Keratinocyte (primary cell): ENCODE measurements at regions not wholly inside any gene's neighbourhood (a gene's known extent, or its start where the extent isn't known, plus 50 kb on each side); places are given as distances from the start of the nearest gene placed in this dataset.

ENCODE experiments used
- DNase-seq: peaks from one replicate; pipeline ENCODE4 v3.0.0-alpha.2; 2011; ENCODE audit warnings: low read depth, missing footprints, low spot score
- FAIRE-seq: peaks from 2 replicates; lab custom pipeline; 2011; peaks lifted over from hg19 to GRCh38; lab: Jason Lieb, UNC
- H2AFZ ChIP-seq: 2 replicates; pipeline ENCODE4 v1.6.0; 2012; ENCODE audit warnings: low read length, control low read depth, inconsistent platforms; ENCODE audit not compliant: control insufficient read depth
- H3K27ac ChIP-seq: 2 replicates; pipeline ENCODE4 v1.5.1; 2011; ENCODE audit warnings: low read length; ENCODE audit not compliant: control insufficient read depth, insufficient read depth
- H3K27me3 ChIP-seq: 3 replicates; pipeline ENCODE4 v1.6.0; 2011; ENCODE audit warnings: low read length; ENCODE audit not compliant: control insufficient read depth, insufficient read depth; ENCODE audit errors: extremely low read depth
- H3K36me3 ChIP-seq, 2 experiments: 2 replicates in 1 of 2; 3 replicates in 1 of 2; pipeline ENCODE4 v1.5.1; 2011; ENCODE audit warnings: low read length in 2 of 2, mild to moderate bottlenecking in 1 of 2; ENCODE audit not compliant: control insufficient read depth in 2 of 2, insufficient read depth in 2 of 2; ENCODE audit errors: extremely low read depth in 1 of 2
- H3K4me1 ChIP-seq: 3 replicates; pipeline ENCODE4 v1.5.1; 2011; ENCODE audit warnings: low read length; ENCODE audit not compliant: control insufficient read depth, insufficient read depth; ENCODE audit errors: extremely low read depth
- H3K4me2 ChIP-seq: 3 replicates; pipeline ENCODE4 v1.6.0; 2011; ENCODE audit warnings: low read depth, low read length; ENCODE audit not compliant: control insufficient read depth, insufficient read depth; ENCODE audit errors: extremely low read depth
- H3K4me3 ChIP-seq, 3 experiments: fragments of 200-600 bp in 1 of 3; sonication (generic) in 1 of 3; 2 replicates in 2 of 3; 3 replicates in 1 of 3; pipeline ENCODE4 v1.5.1; 2011 to 2016; ENCODE audit warnings: low read length in 3 of 3, mild to moderate bottlenecking in 3 of 3, control low read depth in 2 of 3, inconsistent platforms in 1 of 3, low read depth in 1 of 3, mixed read lengths in 1 of 3, mixed run types in 1 of 3, moderate library complexity in 1 of 3; ENCODE audit not compliant: control insufficient read depth in 2 of 3, insufficient read depth in 2 of 3; ENCODE audit errors: extremely low read depth in 1 of 3
- H3K79me2 ChIP-seq: 2 replicates; pipeline ENCODE4 v1.6.0; 2012; ENCODE audit warnings: low read length; ENCODE audit not compliant: control insufficient read depth, insufficient read depth
- H3K9ac ChIP-seq: 3 replicates; pipeline ENCODE4 v1.6.0; 2011; ENCODE audit warnings: low read length; ENCODE audit not compliant: control insufficient read depth, insufficient read depth; ENCODE audit errors: extremely low read depth
- H3K9me1 ChIP-seq: 3 replicates; pipeline ENCODE4 v1.6.0; 2011; ENCODE audit warnings: low read length; ENCODE audit not compliant: control insufficient read depth, insufficient read depth; ENCODE audit errors: extremely low read depth
- H3K9me3 ChIP-seq: 2 replicates; pipeline ENCODE4 v1.5.1; 2012; ENCODE audit warnings: low read depth, low read length; ENCODE audit not compliant: control insufficient read depth
- H4K20me1 ChIP-seq: 3 replicates; pipeline ENCODE4 v1.6.0; 2011; ENCODE audit warnings: low read length; ENCODE audit not compliant: control insufficient read depth, insufficient read depth; ENCODE audit errors: extremely low read depth
- EZH2 ChIP-seq: IDR thresholded peaks from one replicate; pipeline ENCODE4 v1.6.1; 2012; ENCODE audit warnings: inconsistent platforms, mild to moderate bottlenecking, low read length, moderate library complexity
- dilution Hi-C: fragments of 300-500 bp; cut with MboI; formaldehyde crosslinking; loops from one replicate; pipeline ENCODE4 v1.7.0; 2020; ENCODE audit warnings: low sequenced_read_pairs; ENCODE audit not compliant: extremely low pct_ligation_motif_present
- TF ChIP-seq, protein P1 (sequence below), 3 experiments: IDR thresholded peaks in 1 of 3; conservative IDR thresholded peaks in 1 of 3; optimal IDR thresholded peaks in 1 of 3; 2 replicates in 2 of 3; 3 replicates in 1 of 3; pipeline versions ENCODE3 to v1.5.1; 2011; ENCODE audit warnings: low read length in 3 of 3, mild to moderate bottlenecking in 3 of 3, moderate library complexity in 2 of 3, control low read depth in 1 of 3, inconsistent platforms in 1 of 3; ENCODE audit not compliant: insufficient read depth in 2 of 3; ENCODE audit errors: extremely low read depth in 1 of 3

GRCh38 chr2:63675026-63675425 lies 86.3 kb downstream of the MDH1 start:
- dilution Hi-C loops = no loop called here
- no peak for DNase-seq
- no peak overlapping the region for H2AFZ ChIP-seq

DNA sequence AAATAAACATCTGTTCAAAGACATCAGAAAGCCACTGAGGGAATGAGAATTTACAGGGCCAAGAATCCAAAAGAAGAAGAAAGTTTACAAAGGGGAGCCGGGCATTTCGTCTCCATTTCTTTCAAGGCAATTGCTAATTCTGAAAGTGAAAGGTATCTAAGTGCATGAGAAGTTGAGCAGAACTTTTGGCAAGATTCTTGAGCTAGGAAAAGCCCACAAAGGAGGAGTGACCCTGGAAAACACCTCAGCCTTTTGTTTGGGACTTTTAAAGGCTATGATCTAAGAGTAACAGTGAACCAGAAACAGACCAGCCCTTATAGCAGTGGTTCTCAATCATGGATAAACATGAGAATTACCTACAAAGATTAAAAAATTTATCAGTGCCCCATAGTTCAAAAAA lies 87.4 kb downstream of the MDH1 start:
- Histone ChIP-seq H3K4me1 (peaks cover 13% of the 10 kb centered on the region), H3K79me2 (no peaks in the 10 kb centered on the region), H4K20me1 (no peaks in the 10 kb centered on the region), H3K36me3 (no peaks in the 10 kb centered on the region), H3K9me1 (no peaks in the 10 kb centered on the region), H3K27me3 (no peaks in the 10 kb centered on the region), H3K27ac (no peak overlapping the region), H3K4me3 (no peak overlapping the region), H3K9ac (no peak overlapping the region), H3K9me3 (no peaks in the 10 kb centered on the region), H2AFZ (no peak overlapping the region), H3K4me2 (no peak overlapping the region)
- dilution Hi-C loops = no loop called here
- DNase-seq (no peak), FAIRE-seq (no peak)
- TF ChIP-seq, protein P1, sequence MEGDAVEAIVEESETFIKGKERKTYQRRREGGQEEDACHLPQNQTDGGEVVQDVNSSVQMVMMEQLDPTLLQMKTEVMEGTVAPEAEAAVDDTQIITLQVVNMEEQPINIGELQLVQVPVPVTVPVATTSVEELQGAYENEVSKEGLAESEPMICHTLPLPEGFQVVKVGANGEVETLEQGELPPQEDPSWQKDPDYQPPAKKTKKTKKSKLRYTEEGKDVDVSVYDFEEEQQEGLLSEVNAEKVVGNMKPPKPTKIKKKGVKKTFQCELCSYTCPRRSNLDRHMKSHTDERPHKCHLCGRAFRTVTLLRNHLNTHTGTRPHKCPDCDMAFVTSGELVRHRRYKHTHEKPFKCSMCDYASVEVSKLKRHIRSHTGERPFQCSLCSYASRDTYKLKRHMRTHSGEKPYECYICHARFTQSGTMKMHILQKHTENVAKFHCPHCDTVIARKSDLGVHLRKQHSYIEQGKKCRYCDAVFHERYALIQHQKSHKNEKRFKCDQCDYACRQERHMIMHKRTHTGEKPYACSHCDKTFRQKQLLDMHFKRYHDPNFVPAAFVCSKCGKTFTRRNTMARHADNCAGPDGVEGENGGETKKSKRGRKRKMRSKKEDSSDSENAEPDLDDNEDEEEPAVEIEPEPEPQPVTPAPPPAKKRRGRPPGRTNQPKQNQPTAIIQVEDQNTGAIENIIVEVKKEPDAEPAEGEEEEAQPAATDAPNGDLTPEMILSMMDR (optimal IDR thresholded peaks at IDR 0.05 in 1 of 3, IDR thresholded peaks at IDR 0.05 in 1 of 3, conservative IDR thresholded peaks at IDR 0.05 in 1 of 3; ENCODE audit: extremely low read depth in 1 of 3, insufficient read depth in 2 of 3, low read length in 3 of 3) = no peak
- TF ChIP-seq EZH2 = no peak

More at GRCh38 chr2:63675026-63675425, 86.3 kb downstream of the MDH1 start:
- H3K27me3 ChIP-seq = no peaks in the 10 kb centered on the region
- no peak overlapping the region for H3K4me3 ChIP-seq
- no peak overlapping the region for H3K9ac ChIP-seq
- no peaks in the 10 kb centered on the region for H3K9me1 ChIP-seq
- no peaks in the 10 kb centered on the region for H4K20me1 ChIP-seq
- no peaks in the 10 kb centered on the region for H3K36me3 ChIP-seq
- no peak for FAIRE-seq
- H3K27ac ChIP-seq = no peak overlapping the region
- no peaks in the 10 kb centered on the region for H3K79me2 ChIP-seq
- H3K4me1 ChIP-seq = peaks cover 13% of the 10 kb centered on the region
- H3K4me2 ChIP-seq = no peak overlapping the region
- no peaks in the 10 kb centered on the region for H3K9me3 ChIP-seq
- no peak for TF ChIP-seq EZH2

- Histone ChIP-seq H3K9ac (no peak overlapping the region), H3K4me2 (no peak overlapping the region), H4K20me1 (no peaks in the 10 kb centered on the region), H3K4me1 (peaks cover 23% of the 10 kb centered on the region), H3K4me3 (no peak overlapping the region), H3K36me3 (no peaks in the 10 kb centered on the region), H3K9me1 (no peaks in the 10 kb centered on the region), H3K9me3 (no peaks in the 10 kb centered on the region), H3K27me3 (no peaks in the 10 kb centered on the region), H3K79me2 (no peaks in the 10 kb centered on the region), H2AFZ (no peak overlapping the region), H3K27ac (no peak overlapping the region)
- FAIRE-seq = no peak
- DNase-seq = no peak
- TF ChIP-seq, protein P1 (optimal IDR thresholded peaks at IDR 0.05 in 1 of 3, IDR thresholded peaks at IDR 0.05 in 1 of 3, conservative IDR thresholded peaks at IDR 0.05 in 1 of 3; ENCODE audit: extremely low read depth in 1 of 3, insufficient read depth in 2 of 3, low read length in 3 of 3) = no peak
- TF ChIP-seq EZH2 = no peak
- dilution Hi-C loops = no loop called here
These were observed 89.3 kb downstream of the MDH1 start for GRCh38 chr2:63678085-63678484.
